Fibroblast of villous mesenchyme (primary cell): ENCODE measurements at regions not wholly inside any gene's neighbourhood (a gene's known extent, or its start where the extent isn't known, plus 50 kb on each side); places are given as distances from the start of the nearest gene placed in this dataset.
A peak's percentile ranks its signal among the peaks of the same experiment; 100 is the strongest.

Experiments used
- DNase-seq: peaks from one replicate; pipeline ENCODE4 v3.0.0-alpha.2; 2010; ENCODE audit warnings: low read depth
- H3K4me3 ChIP-seq: 2 replicates; pipeline ENCODE4 v1.5.1; 2011; ENCODE audit warnings: low read depth, mild to moderate bottlenecking, low read length
- CTCF ChIP-seq: IDR thresholded peaks from 2 replicates; pipeline ENCODE4 v1.5.1; 2012; ENCODE audit warnings: low read depth, mild to moderate bottlenecking, low read length; ENCODE audit not compliant: insufficient read depth

DNA sequence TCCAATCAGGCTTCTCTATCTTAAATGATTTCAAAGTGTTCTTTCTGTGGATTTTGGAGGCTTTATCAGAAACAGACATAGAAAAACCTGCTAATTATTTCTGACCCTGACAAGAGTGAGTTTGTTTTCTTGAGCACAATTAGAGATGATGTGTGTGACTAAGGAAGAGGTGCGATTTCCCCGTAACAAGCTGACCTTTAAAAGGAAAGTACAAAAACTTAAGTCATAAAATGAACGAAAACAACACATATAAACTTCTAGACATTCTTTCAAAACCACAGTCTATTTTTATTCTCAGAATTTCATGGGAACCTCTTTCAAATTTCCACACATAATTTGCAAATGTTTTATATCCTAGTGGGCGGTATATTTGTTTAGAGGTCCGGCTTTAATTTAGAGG lies 604.8 kb downstream of the CPS1 start:
- peak; percentile 6 for DNase-seq
- no peak overlapping the region for H3K4me3 ChIP-seq
- TF ChIP-seq CTCF, result no peak

- no peak for DNase-seq
- H3K4me3 ChIP-seq, result no peak overlapping the region
- no peak for TF ChIP-seq CTCF
These were observed 606.5 kb downstream of the CPS1 start for GRCh38 chr2:211162911-211163310.

- TF ChIP-seq CTCF, result no peak
- no peak overlapping the region for H3K4me3 ChIP-seq
- no peak for DNase-seq
These were observed 614.4 kb downstream of the CPS1 start for GRCh38 chr2:211170843-211171242.

GRCh38 chr2:211174021-211174420 lies 617.6 kb downstream of the CPS1 start:
- DNase-seq, result no peak
- H3K4me3 ChIP-seq, result no peak overlapping the region
- TF ChIP-seq CTCF, result no peak

DNA sequence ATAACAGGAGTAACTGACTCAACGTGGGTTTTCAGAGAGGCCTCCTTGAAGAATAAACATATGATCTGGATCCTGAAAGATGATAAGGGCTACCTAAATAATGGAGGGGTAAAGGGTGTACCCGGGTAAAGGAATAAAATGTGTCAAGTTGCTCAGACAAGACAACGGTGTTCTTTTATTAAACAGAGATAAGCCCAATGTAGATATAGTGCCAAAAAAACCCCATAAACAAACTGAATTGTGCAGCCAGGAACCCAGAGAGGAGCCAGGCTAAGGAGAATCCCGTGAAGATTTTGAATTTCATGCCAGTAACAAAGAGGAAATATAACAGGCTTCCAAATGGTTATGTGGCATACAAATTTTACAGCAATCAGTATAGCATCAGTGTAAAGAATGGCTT lies 618.2 kb downstream of the CPS1 start:
- DNase-seq, result no peak
- no peak overlapping the region for H3K4me3 ChIP-seq
- TF ChIP-seq CTCF, result no peak

- no peak for TF ChIP-seq CTCF
- H3K4me3 ChIP-seq, result no peak overlapping the region
- no peak for DNase-seq
These were observed 619.6 kb downstream of the CPS1 start for GRCh38 chr2:211175956-211176355.

DNA sequence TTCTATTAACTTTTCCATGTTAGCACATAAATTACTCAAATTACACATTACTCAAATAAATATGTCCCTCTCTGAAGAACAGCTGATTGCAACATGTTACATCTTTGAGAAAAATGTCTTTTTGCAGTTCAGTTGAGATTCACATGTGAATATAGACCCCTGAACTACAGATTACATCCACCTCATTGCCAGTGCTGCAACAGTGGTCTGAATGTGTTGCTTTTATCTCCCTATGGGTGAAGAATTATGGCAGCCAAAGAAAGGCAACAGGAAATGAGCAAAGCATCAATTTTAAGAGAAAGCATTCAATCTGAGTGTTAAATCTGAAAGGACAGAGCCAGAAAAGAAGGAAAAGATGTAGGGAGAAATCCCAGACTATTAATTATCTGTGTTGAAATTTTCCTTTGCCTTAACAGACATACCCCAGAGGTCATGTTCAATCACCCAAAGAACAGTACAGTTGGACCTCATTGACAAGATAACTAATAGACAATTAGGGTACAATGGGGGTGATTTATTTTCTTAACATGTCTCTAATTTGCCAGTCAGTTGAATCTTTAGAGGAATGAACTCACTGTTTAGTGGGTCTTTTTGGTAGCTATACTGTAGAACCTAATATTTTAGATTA lies 620.2 kb downstream of the CPS1 start:
- TF ChIP-seq CTCF, result no peak
- H3K4me3 ChIP-seq, result no peak overlapping the region
- no peak for DNase-seq
